ENCODE measurements at regions not wholly inside any gene's neighbourhood (a gene's known extent, or its start where the extent isn't known, plus 50 kb on each side); places are given as distances from the start of the nearest gene placed in this dataset.

- TF ChIP-seq ATF1 (CRISPR knock-in tag; IDR thresholded peaks at IDR 0.05) (no peak), USF1 (CRISPR knock-in tag; IDR thresholded peaks at IDR 0.05) (no peak), CTCF (IDR thresholded peaks at IDR 0.05) (no peak)
Measured at GRCh38 chr6:28785962-28786679, 137.7 kb downstream of the TRIM27 start.

All from WTC11 (cell line).